Hematopoietic multipotent progenitor cell treated with erythropoietin and hydrocortisone succinate and interleukin-3 and kit ligand, for 8 days (in vitro differentiated cells): ENCODE measurements at regions not wholly inside any gene's neighbourhood (a gene's known extent, or its start where the extent isn't known, plus 50 kb on each side); places are given as distances from the start of the nearest gene placed in this dataset.
"Not testable (repeated sequence)": the region's sequence is repeated elsewhere in the genome, so short reads cannot be mapped to it uniquely, and the experiment has no call there.

Source experiments
- DNase-seq: peaks from one replicate; pipeline ENCODE4 v3.0.0-alpha.2; 2015

GRCh38 chr9:24067107-24067506 lies 241.1 kb upstream of the ELAVL2 start:
- not testable (repeated sequence) for DNase-seq

- DNase-seq: no peak
Observed at GRCh38 chr9:24059651-24060050, 233.6 kb upstream of the ELAVL2 start.

- DNase-seq: no peak
Observed at GRCh38 chr9:24051587-24051986, 225.5 kb upstream of the ELAVL2 start.

GRCh38 chr9:24050239-24050638 lies 224.2 kb upstream of the ELAVL2 start:
- not testable (repeated sequence) for DNase-seq

- no peak for DNase-seq
Observed at GRCh38 chr9:24045150-24045549, 219.1 kb upstream of the ELAVL2 start.

GRCh38 chr9:24044576-24044975 lies 218.5 kb upstream of the ELAVL2 start:
- DNase-seq: no peak

- DNase-seq: no peak
Observed at GRCh38 chr9:24041160-24041690, 215.2 kb upstream of the ELAVL2 start.

GRCh38 chr9:24036459-24036858 lies 210.4 kb upstream of the ELAVL2 start:
- no peak for DNase-seq

GRCh38 chr9:24035816-24036215 lies 209.8 kb upstream of the ELAVL2 start:
- DNase-seq: no peak

- DNase-seq: no peak
Observed at GRCh38 chr9:24011881-24012280, 185.8 kb upstream of the ELAVL2 start.

- no peak for DNase-seq
Observed at GRCh38 chr9:24011009-24011717, 185.1 kb upstream of the ELAVL2 start.

GRCh38 chr9:24009322-24009721 lies 183.3 kb upstream of the ELAVL2 start:
- no peak for DNase-seq

- no peak for DNase-seq
Observed at GRCh38 chr9:24007185-24007584, 181.1 kb upstream of the ELAVL2 start.

- not testable (repeated sequence) for DNase-seq
Observed at GRCh38 chr9:23991874-23992273, 165.8 kb upstream of the ELAVL2 start.

GRCh38 chr9:23979491-23979890 lies 153.5 kb upstream of the ELAVL2 start:
- DNase-seq: no peak

- DNase-seq: no peak
Observed at GRCh38 chr9:23962101-23962500, 136.1 kb upstream of the ELAVL2 start.

GRCh38 chr9:23945897-23946296 lies 119.9 kb upstream of the ELAVL2 start:
- DNase-seq: no peak

- no peak for DNase-seq
Observed at GRCh38 chr9:23941051-23941450, 115.0 kb upstream of the ELAVL2 start.

GRCh38 chr9:23938908-23939307 lies 112.9 kb upstream of the ELAVL2 start:
- DNase-seq: no peak

GRCh38 chr9:23934291-23934906 lies 108.4 kb upstream of the ELAVL2 start:
- DNase-seq: no peak

- no peak for DNase-seq
Observed at GRCh38 chr9:23933348-23933747, 107.3 kb upstream of the ELAVL2 start.

GRCh38 chr9:23926368-23926767 lies 100.3 kb upstream of the ELAVL2 start:
- DNase-seq: no peak

GRCh38 chr9:23914431-23915003 lies 88.5 kb upstream of the ELAVL2 start:
- no peak for DNase-seq

GRCh38 chr9:23907343-23907742 lies 81.3 kb upstream of the ELAVL2 start:
- DNase-seq: no peak
